GM19240 (cell line): ENCODE measurements at regions not wholly inside any gene's neighbourhood (a gene's known extent, or its start where the extent isn't known, plus 50 kb on each side); places are given as distances from the start of the nearest gene placed in this dataset.

ENCODE experiments used
- DNase-seq: peaks from one replicate; pipeline ENCODE4 v3.0.0; 2011; ENCODE audit warnings: low spot score; ENCODE audit not compliant: insufficient read length

- no peak for DNase-seq
Measured at GRCh38 chr5:97543166-97543565, 360.1 kb upstream of the RIOK2 start.

GRCh38 chr5:97544240-97544639 lies 361.2 kb upstream of the RIOK2 start:
- DNase-seq: no peak

- no peak for DNase-seq
Measured at GRCh38 chr5:97544678-97545077, 361.6 kb upstream of the RIOK2 start.

- no peak for DNase-seq
Measured at GRCh38 chr5:97545446-97545845, 362.4 kb upstream of the RIOK2 start.

GRCh38 chr5:97545886-97546535 lies 363.0 kb upstream of the RIOK2 start:
- no peak for DNase-seq

- DNase-seq: no peak
Measured at GRCh38 chr5:97547430-97547829, 364.4 kb upstream of the RIOK2 start.

- no peak for DNase-seq
Measured at GRCh38 chr5:97547999-97548738, 365.1 kb upstream of the RIOK2 start.

- DNase-seq: no peak
Measured at GRCh38 chr5:97548739-97549080, 365.7 kb upstream of the RIOK2 start.

- no peak for DNase-seq
Measured at GRCh38 chr5:97549496-97549895, 366.4 kb upstream of the RIOK2 start.

- no peak for DNase-seq
Measured at GRCh38 chr5:97550164-97550563, 367.1 kb upstream of the RIOK2 start.

- DNase-seq: no peak
Measured at GRCh38 chr5:97550818-97551217, 367.8 kb upstream of the RIOK2 start.

GRCh38 chr5:97553604-97554452 lies 370.8 kb upstream of the RIOK2 start:
- DNase-seq: no peak

GRCh38 chr5:97554977-97555643 lies 372.1 kb upstream of the RIOK2 start:
- DNase-seq: no peak

- no peak for DNase-seq
Measured at GRCh38 chr5:97555644-97555981, 372.6 kb upstream of the RIOK2 start.

GRCh38 chr5:97559827-97560598 lies 377.0 kb upstream of the RIOK2 start:
- DNase-seq: no peak

- DNase-seq: no peak
Measured at GRCh38 chr5:97560599-97560993, 377.5 kb upstream of the RIOK2 start.

- DNase-seq: no peak
Measured at GRCh38 chr5:97563050-97563657, 380.1 kb upstream of the RIOK2 start.

GRCh38 chr5:97568382-97568781 lies 385.3 kb upstream of the RIOK2 start:
- no peak for DNase-seq

- DNase-seq: no peak
Measured at GRCh38 chr5:97570242-97570641, 387.2 kb upstream of the RIOK2 start.

GRCh38 chr5:97575322-97575721 lies 392.3 kb upstream of the RIOK2 start:
- no peak for DNase-seq

GRCh38 chr5:97576956-97577355 lies 393.9 kb upstream of the RIOK2 start:
- no peak for DNase-seq
